ACC112 (cell line): ENCODE measurements at regions not wholly inside any gene's neighbourhood (a gene's known extent, or its start where the extent isn't known, plus 50 kb on each side); places are given as distances from the start of the nearest gene placed in this dataset.
"Not testable (repeated sequence)": the region's sequence is repeated elsewhere in the genome, so short reads cannot be mapped to it uniquely, and the experiment has no call there.

Source experiments
- H2AFZ ChIP-seq: fragments of 200-600 bp; sonication (generic); one replicate; pipeline ENCODE4 v1.6.0; 2017; ENCODE audit warnings: antibody characterized with exemption, low read length; ENCODE audit not compliant: unreplicated experiment
- H3K27ac ChIP-seq: fragments of 200-600 bp; sonication (generic); 2 replicates; pipeline ENCODE4 v1.5.1; 2014; ENCODE audit warnings: low read depth, mild to moderate bottlenecking, antibody characterized with exemption, low read length, moderate library complexity
- H3K27me3 ChIP-seq: fragments of 200-600 bp; sonication (generic); 2 replicates; pipeline ENCODE4 v1.6.1; 2014; ENCODE audit warnings: mild to moderate bottlenecking, antibody characterized with exemption, low read length, moderate library complexity, mixed read lengths; ENCODE audit not compliant: insufficient read depth
- H3K36me3 ChIP-seq: fragments of 200-600 bp; sonication (generic); 2 replicates; pipeline ENCODE4 v1.6.1; 2016; ENCODE audit warnings: mild to moderate bottlenecking, antibody characterized with exemption, low read length, moderate library complexity, mixed read lengths; ENCODE audit not compliant: insufficient read depth
- H3K4me1 ChIP-seq: fragments of 200-600 bp; sonication (generic); one replicate; pipeline ENCODE4 v1.6.1; 2016; ENCODE audit warnings: low read length, mixed read lengths; ENCODE audit not compliant: insufficient read depth, unreplicated experiment, control insufficient read depth
- H3K4me3 ChIP-seq: fragments of 200-600 bp; sonication (generic); 2 replicates; pipeline ENCODE4 v1.5.1; 2014; ENCODE audit warnings: mild to moderate bottlenecking, low read depth, low read length
- H3K79me2 ChIP-seq: fragments of 200-600 bp; sonication (generic); one replicate; pipeline ENCODE4 v1.6.0; 2016; ENCODE audit warnings: low read length; ENCODE audit not compliant: control insufficient read depth, unreplicated experiment, insufficient read depth

- Histone ChIP-seq H3K4me3 (no peak overlapping the region), H3K79me2 (no peaks in the 10 kb centered on the region), H2AFZ (no peak overlapping the region), H3K27ac (no peak overlapping the region), H3K27me3 (peaks cover 44% of the 10 kb centered on the region), H3K36me3 (no peaks in the 10 kb centered on the region), H3K4me1 (no peaks in the 10 kb centered on the region)
These were observed 79.3 kb upstream of the SORL1 start for GRCh38 chr11:121372671-121373429.

- Histone ChIP-seq H3K4me3 (no peak overlapping the region), H3K79me2 (no peaks in the 10 kb centered on the region), H3K36me3 (no peaks in the 10 kb centered on the region), H2AFZ (no peak overlapping the region), H3K27ac (no peak overlapping the region), H3K27me3 (peaks cover 33% of the 10 kb centered on the region), H3K4me1 (no peaks in the 10 kb centered on the region)
These were observed 77.7 kb upstream of the SORL1 start for GRCh38 chr11:121374286-121374985.

GRCh38 chr11:121376130-121376529, 76.0 kb upstream of the SORL1 start:
- Histone ChIP-seq H3K79me2 (no peaks in the 10 kb centered on the region), H3K36me3 (no peaks in the 10 kb centered on the region), H3K4me1 (no peaks in the 10 kb centered on the region), H3K27me3 (peaks cover 34% of the 10 kb centered on the region), H3K27ac (no peak overlapping the region), H2AFZ (no peak overlapping the region), H3K4me3 (no peak overlapping the region)

- not testable (repeated sequence) for H3K4me3 ChIP-seq, H3K79me2 ChIP-seq, H3K27ac ChIP-seq, H2AFZ ChIP-seq, H3K4me1 ChIP-seq, H3K36me3 ChIP-seq
- peaks cover 50% of the 10 kb centered on the region for H3K27me3 ChIP-seq
These were observed 72.8 kb upstream of the SORL1 start for GRCh38 chr11:121379145-121379810.

- Histone ChIP-seq H3K79me2 (no peaks in the 10 kb centered on the region), H2AFZ (no peak overlapping the region), H3K4me3 (no peak overlapping the region), H3K27ac (no peak overlapping the region), H3K27me3 (peaks cover 64% of the 10 kb centered on the region), H3K4me1 (no peaks in the 10 kb centered on the region), H3K36me3 (no peaks in the 10 kb centered on the region)
These were observed 68.4 kb upstream of the SORL1 start for GRCh38 chr11:121383716-121384115.

- no peaks in the 10 kb centered on the region for H3K36me3 ChIP-seq
- peaks cover 72% of the 10 kb centered on the region for H3K27me3 ChIP-seq
- H2AFZ ChIP-seq, result no peak overlapping the region
- no peak overlapping the region for H3K27ac ChIP-seq
- H3K4me1 ChIP-seq, result no peaks in the 10 kb centered on the region
- no peaks in the 10 kb centered on the region for H3K79me2 ChIP-seq
- no peak overlapping the region for H3K4me3 ChIP-seq
These were observed 66.4 kb upstream of the SORL1 start for GRCh38 chr11:121385688-121386087.
